Vagina (tissue), 2 donors: ENCODE measurements at regions not wholly inside any gene's neighbourhood (a gene's known extent, or its start where the extent isn't known, plus 50 kb on each side); places are given as distances from the start of the nearest gene placed in this dataset.

ENCODE experiments used
- CTCF ChIP-seq, 3 experiments: fragments of 450-650 bp in 2 of 3; fragments of 200-600 bp in 1 of 3; sonication (generic) in 1 of 3; IDR thresholded peaks; one replicate each; pipeline ENCODE4 v1.5.1; 2017 to 2019; ENCODE audit warnings: antibody characterized with exemption in 3 of 3, mild to moderate bottlenecking in 2 of 3, moderate library complexity in 2 of 3
- POLR2AphosphoS5 ChIP-seq, 2 donors: sonication (generic); formaldehyde crosslinking; IDR thresholded peaks; one replicate each; pipeline ENCODE4 v1.9.0; 2017; ENCODE audit warnings: antibody characterized with exemption in 2 of 2, mild to moderate bottlenecking in 2 of 2, low read depth in 1 of 2; ENCODE audit not compliant: insufficient read depth in 1 of 2

GRCh38 chr7:50226669-50227068 is 77.8 kb upstream of the IKZF1 start:
- TF ChIP-seq CTCF (IDR thresholded peaks at IDR 0.05) (no peak), POLR2AphosphoS5 (IDR thresholded peaks at IDR 0.05; ENCODE audit: insufficient read depth in 1 of 2, low read depth in 1 of 2) (no peak)
